ENCODE measurements at regions not wholly inside any gene's neighbourhood (a gene's known extent, or its start where the extent isn't known, plus 50 kb on each side); places are given as distances from the start of the nearest gene placed in this dataset.

- DNase-seq, result no peak
Measured at GRCh38 chr12:24759155-24759554, 189.7 kb downstream of the BCAT1 start.

- DNase-seq, result no peak
Measured at GRCh38 chr12:24756479-24757024, 192.3 kb downstream of the BCAT1 start.

GRCh38 chr12:24754690-24755638, 193.9 kb downstream of the BCAT1 start:
- DNase-seq, result no peak

GRCh38 chr12:24752763-24753462, 196.0 kb downstream of the BCAT1 start:
- no peak for DNase-seq

- DNase-seq, result no peak
Measured at GRCh38 chr12:24751181-24751580, 197.7 kb downstream of the BCAT1 start.

GRCh38 chr12:24750263-24750662, 198.6 kb downstream of the BCAT1 start:
- DNase-seq, result no peak

GRCh38 chr12:24749171-24749570, 199.7 kb downstream of the BCAT1 start:
- no peak for DNase-seq

GRCh38 chr12:24748326-24748725, 200.6 kb downstream of the BCAT1 start:
- DNase-seq, result no peak

- no peak for DNase-seq
Measured at GRCh38 chr12:24746864-24747263, 202.0 kb downstream of the BCAT1 start.

- no peak for DNase-seq
Measured at GRCh38 chr12:24746006-24746671, 202.8 kb downstream of the BCAT1 start.

GRCh38 chr12:24743941-24744793, 204.7 kb downstream of the BCAT1 start:
- DNase-seq, result no peak

- DNase-seq, result no peak
Measured at GRCh38 chr12:24742378-24742777, 206.5 kb downstream of the BCAT1 start.

GRCh38 chr12:24741216-24741615, 207.7 kb downstream of the BCAT1 start:
- no peak for DNase-seq

- no peak for DNase-seq
Measured at GRCh38 chr12:24739106-24739779, 209.7 kb downstream of the BCAT1 start.

- no peak for DNase-seq
Measured at GRCh38 chr12:24738441-24738840, 210.5 kb downstream of the BCAT1 start.

- no peak for DNase-seq
Measured at GRCh38 chr12:24731596-24731995, 217.3 kb downstream of the BCAT1 start.

GRCh38 chr12:24730489-24730896, 218.4 kb downstream of the BCAT1 start:
- DNase-seq, result no peak

- no peak for DNase-seq
Measured at GRCh38 chr12:24728826-24729225, 220.1 kb downstream of the BCAT1 start.

- no peak for DNase-seq
Measured at GRCh38 chr12:24728366-24728765, 220.5 kb downstream of the BCAT1 start.

- no peak for DNase-seq
Measured at GRCh38 chr12:24725616-24726015, 223.3 kb downstream of the BCAT1 start.

- DNase-seq, result no peak
Measured at GRCh38 chr12:24724814-24725213, 224.1 kb downstream of the BCAT1 start.

GRCh38 chr12:24723759-24724158, 225.1 kb downstream of the BCAT1 start:
- DNase-seq, result no peak
